ENCODE measurements at regions not wholly inside any gene's neighbourhood (a gene's known extent, or its start where the extent isn't known, plus 50 kb on each side); places are given as distances from the start of the nearest gene placed in this dataset.
"Not testable (repeated sequence)": the region's sequence is repeated elsewhere in the genome, so short reads cannot be mapped to it uniquely, and the experiment has no call there.

DNA sequence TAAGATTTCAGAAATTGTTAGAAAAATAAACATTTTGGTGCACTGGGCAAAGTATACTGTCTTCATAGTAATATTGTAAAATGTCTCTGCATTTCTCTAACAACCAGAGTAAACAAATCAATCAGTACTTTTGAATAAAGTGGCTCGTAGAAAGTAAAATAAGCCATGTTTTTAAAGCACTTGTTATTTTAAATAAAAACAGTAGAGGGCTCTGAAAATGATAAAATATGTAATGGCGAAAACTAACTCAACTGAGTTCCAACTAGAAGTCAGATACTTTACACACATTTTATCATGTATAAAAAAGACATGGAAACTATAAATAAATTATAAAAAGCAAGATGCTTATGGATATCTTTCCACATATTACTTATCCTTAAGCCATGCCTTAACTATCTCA, 1134.4 kb downstream of the PDHA2 start:
- no peak for DNase-seq (ENCODE audit: low spot score)

DNA sequence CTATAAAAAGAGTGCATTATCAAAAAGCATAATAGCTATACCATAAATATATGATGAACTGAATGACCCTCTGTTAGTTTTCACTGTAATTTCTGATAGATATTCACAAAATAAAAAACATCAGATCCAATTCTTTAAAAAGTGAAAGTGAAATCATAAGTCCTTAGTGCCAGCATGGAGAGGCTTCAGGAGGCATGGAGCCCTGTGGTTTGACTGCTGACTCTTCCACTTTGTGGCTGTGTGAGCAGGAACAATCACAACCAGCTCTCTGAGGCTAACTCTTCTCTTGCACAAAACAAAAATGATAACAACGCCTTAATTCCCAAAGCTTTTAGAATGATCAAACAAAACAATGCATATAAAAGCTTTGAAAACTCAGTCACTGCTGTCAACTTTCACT, 1143.9 kb downstream of the PDHA2 start:
- no peak for DNase-seq (ENCODE audit: low spot score)

DNA sequence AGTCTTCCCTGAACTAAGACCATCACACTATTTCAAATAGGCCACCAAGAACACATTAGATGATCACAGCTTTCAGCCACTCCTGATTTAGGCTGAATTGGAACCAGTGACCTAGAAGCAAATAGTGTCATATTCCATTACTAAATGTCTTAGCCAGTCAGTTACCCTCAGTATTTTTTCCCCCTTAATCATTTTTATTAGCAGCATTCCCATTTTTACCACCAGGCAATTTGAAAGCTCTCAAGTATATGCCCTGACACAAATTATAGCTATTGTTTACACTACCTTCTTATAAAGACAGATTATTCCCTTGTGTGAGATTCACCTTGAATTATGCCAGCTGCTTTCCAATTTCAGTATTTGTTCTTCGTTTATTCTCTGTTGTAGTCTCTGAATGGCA, 1146.9 kb downstream of the PDHA2 start:
- no peak for DNase-seq (ENCODE audit: low spot score)

DNA sequence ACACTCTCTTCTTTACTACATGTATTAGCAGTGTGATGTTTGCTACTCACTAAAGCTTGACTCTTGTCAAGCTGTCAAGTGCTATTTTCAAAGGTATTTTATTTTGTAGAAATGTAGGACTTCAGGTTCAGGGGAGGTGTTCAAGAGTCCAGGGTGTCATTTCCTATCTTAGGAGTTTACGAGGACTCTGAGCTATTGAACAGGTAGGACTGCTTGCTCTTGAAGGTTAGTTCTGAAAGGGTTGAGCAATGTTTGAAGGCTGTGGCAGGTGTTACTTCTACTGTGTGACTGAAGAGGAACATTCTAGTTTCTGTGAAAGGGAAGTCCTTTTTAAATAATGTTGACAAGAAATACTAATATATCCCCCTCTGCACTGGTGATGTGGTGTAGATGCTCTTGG, 1151.2 kb downstream of the PDHA2 start:
- DNase-seq (ENCODE audit: low spot score), result no peak

DNA sequence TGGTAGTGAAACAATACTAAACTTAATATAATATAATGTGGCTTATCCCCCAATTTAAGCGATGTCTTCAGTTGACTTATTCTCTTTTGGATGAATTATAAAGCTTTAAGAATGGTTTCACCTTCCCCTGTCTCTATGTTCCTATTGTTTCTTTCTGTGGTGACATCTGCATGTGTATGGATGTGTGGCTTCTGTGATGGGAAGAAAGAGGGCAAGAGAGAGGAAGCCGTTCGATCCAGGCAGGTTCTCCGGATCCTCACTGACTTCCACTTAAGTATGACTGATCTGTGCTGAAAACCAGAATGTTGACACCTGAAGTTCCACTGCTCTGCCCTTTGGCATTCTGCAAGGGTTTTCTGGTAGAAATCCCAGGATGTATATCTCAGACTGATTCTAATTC, 1150.8 kb downstream of the STPG2 start:
- no peak for DNase-seq (ENCODE audit: low spot score)

DNA sequence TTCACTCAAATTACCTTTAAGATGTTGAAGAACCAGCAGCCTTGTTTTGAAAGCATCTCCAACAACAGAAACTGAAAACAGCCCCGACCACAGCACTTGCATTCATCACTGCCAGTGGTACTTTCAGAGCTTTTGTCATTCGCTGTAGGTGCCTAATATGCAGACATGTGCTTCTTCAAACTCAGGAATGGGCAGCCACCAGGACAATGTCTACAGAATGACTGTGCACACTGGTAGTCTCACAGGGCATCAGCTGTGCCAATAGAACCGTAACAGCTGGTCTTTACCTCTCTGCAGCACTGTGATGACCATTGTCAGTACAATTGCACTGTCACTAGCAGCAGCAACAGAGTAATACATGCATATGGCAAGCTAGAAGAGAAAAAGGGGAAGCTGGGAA, 1149.7 kb downstream of the STPG2 start:
- no peak for DNase-seq (ENCODE audit: low spot score)

DNA sequence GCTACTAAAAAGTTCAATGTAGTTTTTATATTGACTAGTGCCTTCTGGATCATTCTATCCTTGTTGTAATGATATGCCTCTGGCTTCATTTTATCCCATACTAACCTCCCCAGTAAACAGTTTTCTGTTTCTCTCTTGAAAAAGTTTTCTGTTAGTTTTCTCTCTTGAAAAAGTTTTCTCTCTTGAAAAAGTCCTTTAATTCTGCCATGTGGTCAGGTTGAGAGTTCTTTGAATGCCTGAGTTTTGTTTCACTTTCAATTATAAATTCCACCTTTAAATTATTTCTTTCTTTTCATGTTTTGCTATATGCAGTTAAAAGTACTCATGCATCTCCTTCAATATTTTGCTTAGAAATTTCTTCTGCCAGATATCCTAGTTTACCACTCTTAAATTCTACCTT, 1139.6 kb downstream of the STPG2 start:
- no peak for DNase-seq (ENCODE audit: low spot score)

DNA sequence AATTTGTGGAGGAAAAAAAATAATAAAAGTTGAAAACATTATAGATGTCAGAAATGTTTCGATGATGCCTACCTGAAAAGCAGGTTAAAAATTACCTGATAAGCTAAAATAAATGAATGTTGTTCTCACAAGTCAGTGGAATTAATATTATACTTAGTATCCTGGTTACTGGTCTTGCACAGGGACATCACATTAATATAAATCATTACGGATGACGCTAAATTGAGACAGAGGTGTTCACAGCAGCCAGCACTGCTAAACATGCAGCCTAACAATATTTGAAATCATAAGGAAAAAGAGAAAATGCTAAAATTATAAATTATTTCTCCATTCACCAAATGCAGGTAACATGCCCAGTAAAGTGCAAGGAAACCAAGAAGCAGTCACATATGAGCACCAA, 1130.0 kb downstream of the STPG2 start:
- DNase-seq (ENCODE audit: low spot score), result no peak

DNA sequence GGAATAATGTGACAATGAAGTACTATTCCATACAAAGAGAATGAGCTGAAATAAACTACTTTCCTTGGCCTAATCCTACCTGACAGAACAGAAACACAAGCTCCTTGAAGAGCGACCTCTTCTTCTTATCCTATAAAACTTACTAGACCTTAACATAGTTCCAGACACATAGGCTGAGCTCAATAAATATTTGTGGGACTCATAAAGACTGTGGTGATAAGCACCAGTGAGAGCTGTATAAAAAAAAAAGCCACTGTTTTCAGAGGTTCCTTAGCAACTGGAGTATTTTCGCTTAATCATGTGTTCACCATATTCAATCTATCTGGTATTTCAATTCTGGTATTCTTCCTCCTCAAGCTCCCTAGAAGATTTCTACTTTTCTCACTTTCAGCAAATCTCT, 1129.6 kb downstream of the STPG2 start:
- peak; percentile 8 for DNase-seq (ENCODE audit: low spot score)

DNA sequence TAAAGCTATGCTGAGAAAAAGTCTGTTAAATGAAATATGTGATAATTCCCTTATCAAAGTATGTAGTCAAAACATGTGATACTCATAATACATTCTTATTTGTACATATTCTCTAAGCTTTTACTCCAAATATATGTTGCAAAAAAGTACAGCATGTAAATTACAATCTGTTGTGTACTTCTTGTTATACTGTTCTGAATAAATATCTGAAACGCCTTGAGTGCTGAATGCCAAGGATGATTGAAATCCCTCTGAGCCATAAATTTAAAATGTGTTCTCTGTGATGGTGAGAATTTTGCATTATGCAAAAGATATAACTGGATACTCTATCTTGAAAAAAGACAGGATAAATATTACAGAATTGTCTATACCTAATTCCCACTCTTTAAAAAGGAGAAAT, 1128.0 kb downstream of the STPG2 start:
- DNase-seq (ENCODE audit: low spot score), result no peak

DNA sequence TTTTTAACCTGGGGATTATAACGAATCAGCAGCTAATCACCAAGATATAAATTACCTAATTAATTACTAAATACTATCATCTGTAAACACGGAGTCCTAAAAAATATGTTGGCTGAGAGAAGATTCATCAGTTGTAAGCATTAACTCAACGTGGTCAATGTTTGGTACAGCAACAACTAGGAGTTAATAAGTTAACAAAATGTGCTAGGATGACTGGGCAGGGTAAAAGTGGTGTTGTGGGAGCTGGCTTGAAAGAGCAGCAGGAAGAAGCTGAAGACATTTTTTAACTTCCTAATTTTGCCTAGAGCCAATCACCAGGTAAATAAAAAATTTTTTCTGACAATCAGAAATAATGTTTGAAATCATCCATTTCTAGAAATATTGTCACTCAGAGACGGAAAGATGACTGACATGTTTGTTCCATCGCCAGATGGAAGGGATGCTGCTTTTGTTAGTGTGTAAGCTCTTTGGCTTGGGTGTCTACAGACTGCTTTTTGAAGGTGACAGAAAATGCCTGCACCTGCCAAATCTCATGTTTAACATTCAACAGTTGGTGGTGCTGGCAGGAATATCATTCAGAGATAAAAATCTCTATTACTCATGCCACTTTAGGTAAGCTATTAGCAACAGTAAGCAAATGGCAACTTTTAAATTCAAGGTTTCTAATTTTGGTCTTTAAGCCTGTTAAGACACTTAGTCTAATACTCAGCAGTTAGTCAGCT, 1126.9 kb downstream of the STPG2 start:
- no peak for DNase-seq (ENCODE audit: low spot score)

DNA sequence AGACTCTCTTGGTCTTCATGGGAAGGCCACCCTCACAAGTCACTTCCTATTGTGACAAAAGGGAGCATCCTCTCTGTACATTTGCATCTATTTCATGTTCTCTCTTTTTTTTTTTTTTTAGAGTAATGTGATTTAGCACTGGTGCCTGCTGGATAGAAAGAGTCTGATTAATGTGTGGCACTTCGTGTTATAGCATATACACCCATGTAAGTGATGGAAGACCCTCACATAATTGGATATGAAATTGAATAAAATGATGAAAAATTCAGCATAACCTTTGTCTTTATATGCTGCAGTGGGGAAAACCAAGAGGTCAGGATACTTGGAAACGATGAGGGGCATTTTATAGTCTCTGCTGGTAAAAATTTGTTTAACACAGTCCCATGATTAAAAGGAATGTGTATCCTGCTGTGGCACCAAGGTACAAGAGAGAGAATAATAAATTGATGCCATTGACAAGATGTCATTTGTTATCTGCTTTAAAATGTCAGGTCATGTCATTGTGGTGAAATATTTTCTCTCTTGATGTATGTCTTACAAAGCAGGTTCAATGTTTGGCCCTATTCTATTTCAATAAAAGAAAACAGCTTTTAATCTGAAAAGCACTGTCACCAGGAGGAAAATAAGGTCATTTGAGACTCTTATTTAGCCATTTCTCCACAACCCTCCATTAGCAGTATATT, 1115.4 kb downstream of the STPG2 start:
- DNase-seq (ENCODE audit: low spot score), result no peak

DNA sequence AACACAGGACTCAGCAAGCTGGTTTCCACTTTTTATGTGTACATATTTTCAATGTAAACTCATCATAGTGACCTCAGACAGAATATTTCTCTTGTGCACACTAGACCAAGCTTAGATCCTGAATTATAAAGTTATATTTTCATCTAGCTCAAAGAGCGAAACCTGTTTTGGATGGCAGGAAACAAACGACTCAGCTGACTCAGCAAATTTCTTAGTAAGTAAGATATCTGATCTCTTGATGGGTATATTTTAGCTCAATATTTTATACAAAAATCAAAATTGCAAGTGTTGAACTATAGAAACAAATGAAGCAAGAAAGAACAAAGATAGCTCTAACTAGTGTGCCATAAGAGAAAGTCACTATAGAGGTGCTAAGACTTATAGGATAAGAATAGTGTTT, 1114.5 kb downstream of the STPG2 start:
- no peak for DNase-seq (ENCODE audit: low spot score)

DNA sequence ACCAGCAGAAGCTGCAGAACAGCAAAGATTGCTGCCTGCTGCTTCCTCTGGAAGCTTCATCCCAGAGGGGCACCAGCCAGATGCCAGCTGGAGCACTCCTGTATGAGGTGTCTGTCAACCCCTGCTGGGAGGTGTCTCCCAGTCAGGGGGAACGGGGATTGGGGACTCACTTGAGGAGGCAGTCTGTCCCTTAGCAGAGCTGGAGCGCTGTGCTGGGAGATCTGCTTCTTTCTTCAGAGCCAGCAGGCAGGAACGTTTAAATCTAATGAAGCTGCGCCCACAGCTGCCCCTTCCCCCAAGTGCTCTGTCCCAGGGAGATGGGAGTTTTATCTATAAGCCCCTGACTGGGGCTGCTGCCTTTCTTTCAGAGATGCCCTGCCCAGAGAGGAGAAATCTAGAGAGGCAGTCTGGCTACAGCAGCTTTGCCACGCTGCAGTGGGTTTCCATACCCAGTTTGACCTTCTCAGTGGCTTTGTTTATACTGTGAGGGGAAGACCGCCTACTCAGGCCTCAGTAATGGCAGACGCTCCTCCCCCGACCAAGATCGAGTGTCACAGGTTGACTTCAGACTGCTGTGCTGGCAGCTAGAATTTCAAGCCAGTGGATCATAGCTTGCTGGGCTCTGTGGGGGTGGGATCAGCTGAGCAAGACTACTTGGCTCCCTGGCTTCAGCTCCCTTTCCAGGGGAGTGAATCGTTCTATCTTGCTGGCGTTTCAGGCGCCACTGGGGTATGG, 1105.7 kb downstream of the STPG2 start:
- DNase-seq (ENCODE audit: low spot score), result not testable (repeated sequence)

DNA sequence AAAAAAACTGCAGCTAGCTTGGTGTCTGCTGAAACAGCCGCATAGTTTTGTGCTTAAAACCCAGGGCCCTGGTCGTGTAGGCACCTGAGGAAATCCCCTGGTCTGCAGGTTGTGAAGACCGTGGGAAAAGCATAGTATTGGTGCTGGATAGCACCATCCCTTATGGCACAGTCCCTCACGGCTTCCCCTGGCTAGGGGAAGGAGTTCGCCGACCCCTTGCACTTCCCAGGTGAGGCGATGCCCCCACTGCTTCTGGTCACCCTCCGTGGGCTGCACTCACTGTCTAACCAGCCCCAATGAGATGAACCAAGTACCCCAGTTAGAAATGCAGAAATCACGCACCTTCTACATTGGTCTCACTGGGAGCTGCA, 1105.1 kb downstream of the STPG2 start:
- no peak for DNase-seq (ENCODE audit: low spot score)

DNA sequence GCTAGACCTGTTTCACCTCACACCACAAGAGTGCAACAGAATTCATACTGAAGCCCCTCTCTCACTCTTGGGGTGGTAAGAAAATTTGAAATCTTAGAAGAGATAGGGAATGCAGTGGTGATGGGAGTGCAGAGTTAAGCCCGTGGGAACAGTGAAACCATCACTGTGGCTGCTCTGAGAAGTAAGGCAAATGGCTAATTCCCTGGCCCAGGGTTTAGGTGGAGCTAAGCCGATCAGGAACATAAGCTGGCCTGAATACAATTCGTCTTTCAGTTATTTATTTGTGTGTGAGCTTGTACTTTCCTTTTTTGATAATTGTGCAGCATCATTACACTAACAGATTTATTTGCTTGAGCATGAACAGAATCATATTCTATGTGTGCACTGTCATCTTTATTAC, 1070.6 kb downstream of the STPG2 start:
- no peak for DNase-seq (ENCODE audit: low spot score)

DNA sequence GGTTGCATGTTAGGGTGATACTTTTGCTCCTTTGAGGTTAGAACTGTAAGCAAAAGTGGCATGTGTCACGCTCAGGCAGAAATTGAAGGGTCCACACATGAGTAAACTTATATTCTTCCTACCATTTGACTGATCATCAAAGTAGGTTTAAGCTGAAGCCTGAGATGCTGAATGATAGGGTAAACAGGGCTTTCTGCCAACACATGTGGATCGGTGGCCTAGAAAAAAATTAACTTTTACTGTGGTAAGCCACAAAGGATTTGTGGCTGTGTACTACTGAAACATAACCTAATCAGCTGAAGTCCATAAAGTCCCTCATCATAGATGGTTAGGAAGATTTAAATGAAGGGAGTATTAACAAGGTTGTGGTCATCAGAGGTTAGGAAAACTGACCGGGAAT, 1070.1 kb downstream of the STPG2 start:
- no peak for DNase-seq (ENCODE audit: low spot score)

DNA sequence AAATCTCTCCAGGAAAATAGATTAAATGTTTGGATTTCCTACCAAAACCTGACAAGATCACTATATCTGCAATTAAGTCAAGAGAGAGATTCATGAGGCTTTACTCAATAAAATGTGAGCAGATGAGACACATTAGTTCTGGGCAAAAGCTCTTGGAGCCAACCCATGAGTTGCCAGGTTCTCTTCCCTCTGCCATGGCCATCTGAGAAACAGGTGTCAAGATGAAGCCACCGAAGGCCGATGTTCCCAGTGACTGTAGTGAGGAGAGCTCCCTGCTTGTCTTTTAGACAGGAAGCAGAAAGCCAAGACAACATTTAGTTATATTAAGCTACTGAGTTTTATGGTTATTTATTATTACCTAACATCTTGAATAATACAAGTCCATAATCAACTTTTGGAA, 1068.7 kb downstream of the STPG2 start:
- DNase-seq (ENCODE audit: low spot score), result no peak

DNA sequence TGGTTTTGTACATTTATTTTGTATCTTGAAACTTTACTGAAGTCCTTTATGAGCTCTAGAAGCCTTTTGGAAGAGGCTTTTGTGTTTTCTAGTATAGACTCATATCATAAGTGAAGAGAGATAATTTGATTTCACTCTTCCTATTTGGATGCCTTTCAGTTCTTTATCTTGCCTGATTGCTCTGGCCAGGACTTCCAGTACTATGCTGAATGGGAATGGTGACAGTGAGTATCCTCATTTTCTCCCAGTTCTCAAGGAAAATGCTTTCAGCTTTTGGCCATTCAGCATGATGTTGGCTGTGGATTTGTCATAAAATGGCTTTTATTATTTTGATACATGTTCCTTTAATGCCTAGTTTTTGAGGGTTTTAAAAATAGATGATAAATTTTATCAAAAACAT, 1061.3 kb downstream of the STPG2 start:
- no peak for DNase-seq (ENCODE audit: low spot score)

DNA sequence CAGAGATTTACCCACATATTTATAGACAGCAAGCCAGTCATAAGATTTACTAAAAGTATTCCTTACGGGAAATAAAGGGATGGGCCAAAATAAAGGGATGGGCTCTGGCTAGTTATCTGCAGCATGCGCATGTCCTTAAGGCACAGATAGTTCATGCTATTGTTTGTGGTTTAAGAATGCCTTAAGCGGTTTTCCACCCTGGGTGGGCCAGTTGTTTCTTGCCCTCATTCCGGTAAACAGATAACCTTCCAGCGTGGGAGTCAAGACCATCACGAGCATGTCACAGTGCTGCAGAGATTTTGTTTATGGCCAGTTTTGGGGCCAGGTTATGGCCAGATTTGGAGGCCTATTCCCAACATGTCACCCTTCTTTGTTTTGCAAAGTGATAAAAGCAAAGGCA, 1046.2 kb downstream of the STPG2 start:
- not testable (repeated sequence) for DNase-seq (ENCODE audit: low spot score)

DNA sequence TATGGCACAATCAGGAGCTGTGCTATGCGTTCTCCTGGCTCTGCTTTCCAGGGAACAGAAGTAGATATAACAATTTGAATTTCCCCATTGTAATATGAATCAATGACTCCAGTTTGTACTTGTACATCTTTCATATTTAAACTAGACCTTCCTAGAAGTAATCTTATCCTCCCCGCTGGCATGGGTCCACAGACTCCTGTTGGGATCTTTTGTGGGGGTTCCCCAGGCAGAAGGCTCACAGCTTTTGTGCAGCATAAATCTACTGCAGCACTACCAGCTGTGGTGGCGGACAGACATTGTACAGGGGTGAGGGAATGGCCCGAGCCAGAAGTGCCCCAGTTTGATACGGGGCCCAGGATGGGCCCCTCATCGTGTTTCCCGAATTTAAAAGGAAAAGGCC, 1042.1 kb downstream of the STPG2 start:
- not testable (repeated sequence) for DNase-seq (ENCODE audit: low spot score)

DNA sequence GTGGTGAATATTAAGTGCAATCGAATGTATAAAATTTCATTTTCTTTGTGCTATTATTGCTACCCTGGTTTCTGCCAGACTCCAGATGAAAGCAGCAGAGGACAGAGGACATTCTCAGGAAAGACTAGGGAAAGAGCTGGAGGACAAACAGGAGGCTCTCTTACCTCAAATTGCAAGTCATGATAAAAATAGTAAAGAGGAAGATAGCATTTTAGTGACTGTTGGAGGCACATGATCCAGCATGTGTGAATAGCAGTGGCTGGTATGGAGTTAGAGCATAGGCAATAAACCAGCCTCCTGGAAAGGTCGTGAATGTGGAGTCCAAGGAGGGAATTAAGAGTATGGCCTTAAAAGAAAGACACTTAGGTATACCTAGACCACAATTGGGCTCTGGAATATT, 1040.0 kb downstream of the STPG2 start:
- no peak for DNase-seq (ENCODE audit: low spot score)

DNA sequence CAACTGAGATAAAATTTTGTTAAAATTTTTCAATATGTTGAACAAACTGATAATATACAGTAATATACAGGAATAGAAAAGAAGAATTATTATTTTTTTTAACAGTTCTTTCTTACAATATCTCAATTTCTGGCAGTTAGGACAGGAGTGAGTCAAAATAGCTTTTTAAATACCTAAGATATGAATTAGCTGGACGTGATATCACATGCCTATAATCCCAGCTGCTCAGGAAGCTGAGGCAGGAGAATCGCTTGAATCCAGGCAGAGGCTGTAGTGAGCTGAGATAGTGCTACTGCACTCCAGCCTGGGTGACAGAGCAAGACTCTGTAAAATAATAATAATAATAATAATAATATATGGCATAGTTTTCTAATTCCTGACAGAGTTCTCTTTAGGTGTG, 1039.3 kb downstream of the STPG2 start:
- DNase-seq (ENCODE audit: low spot score), result no peak
